Endodermal cell (in vitro differentiated cells): ENCODE measurements at regions not wholly inside any gene's neighbourhood (a gene's known extent, or its start where the extent isn't known, plus 50 kb on each side); places are given as distances from the start of the nearest gene placed in this dataset.

Experiments
- DNase-seq: peaks from one replicate; pipeline ENCODE4 v3.0.0-alpha.2; 2017
- H3K27ac ChIP-seq: 2 replicates; pipeline ENCODE4 v1.5.1; 2013; ENCODE audit warnings: mild to moderate bottlenecking, low read depth, low read length, moderate library complexity
- H3K27me3 ChIP-seq: 2 replicates; pipeline ENCODE4 v1.6.1; 2013; ENCODE audit warnings: mild to moderate bottlenecking, low read length, moderate library complexity; ENCODE audit not compliant: insufficient read depth, control insufficient read depth, poor library complexity, severe bottlenecking
- H3K36me3 ChIP-seq: 2 replicates; pipeline ENCODE4 v1.7.0; 2013; ENCODE audit warnings: mild to moderate bottlenecking, low read length, moderate library complexity; ENCODE audit not compliant: control insufficient read depth, insufficient read depth
- H3K4me1 ChIP-seq: one replicate; pipeline ENCODE4 v1.7.0; 2013; ENCODE audit warnings: low read length; ENCODE audit not compliant: control insufficient read depth, insufficient read depth
- H3K4me3 ChIP-seq: 2 replicates; pipeline ENCODE4 v1.5.1; 2013; ENCODE audit warnings: mild to moderate bottlenecking, low read length, moderate library complexity
- H3K9ac ChIP-seq: 2 replicates; pipeline ENCODE4 v1.6.1; 2013; ENCODE audit warnings: mild to moderate bottlenecking, low read length, moderate library complexity; ENCODE audit not compliant: poor library complexity, severe bottlenecking; ENCODE audit errors: extremely low read depth
- H3K9me3 ChIP-seq: 2 replicates; pipeline ENCODE4 v1.6.1; 2013; ENCODE audit warnings: mild to moderate bottlenecking, low read length, moderate library complexity; ENCODE audit not compliant: control insufficient read depth
- H3K27ac Mint-ChIP-seq: 2 replicates; pipeline ENCODE4 v1.8.0; 2020; ENCODE audit warnings: mixed read lengths
- H3K27me3 Mint-ChIP-seq: 2 replicates; pipeline ENCODE4 v1.8.0; 2021; ENCODE audit warnings: mild to moderate bottlenecking, mixed read lengths; ENCODE audit not compliant: insufficient read depth
- H3K36me3 Mint-ChIP-seq: 2 replicates; pipeline ENCODE4 v1.8.0; 2020; ENCODE audit warnings: low read depth, mixed read lengths
- H3K4me1 Mint-ChIP-seq: 2 replicates; pipeline ENCODE4 v1.8.0; 2020; ENCODE audit warnings: mixed read lengths
- H3K4me3 Mint-ChIP-seq: 2 replicates; pipeline ENCODE4 v1.8.0; 2020; ENCODE audit warnings: mild to moderate bottlenecking, moderate library complexity, mixed read lengths
- H3K9me3 Mint-ChIP-seq: 2 replicates; pipeline ENCODE4 v1.8.0; 2020; ENCODE audit warnings: mild to moderate bottlenecking, mixed read lengths
- CTCF ChIP-seq: fragments of 200-600 bp; sonication (generic); conservative IDR thresholded peaks from 2 replicates; pipeline ENCODE4 v1.5.0; 2021; ENCODE audit warnings: antibody characterized with exemption, mild to moderate bottlenecking
- WGBS, 2 experiments: methylation state at CpG; one replicate each; pipeline versions ENCODE4 v1.1.5 to v1.1.7; 2013; ENCODE audit warnings: missing lambda C conversion rate in 2 of 2, mixed read lengths in 1 of 2; ENCODE audit not compliant: insufficient coverage in 1 of 2, insufficient read length in 1 of 2; 5-methylcytosine and 5-hydroxymethylcytosine counted together

GRCh38 chr6:50899306-50899870, 80.7 kb downstream of the TFAP2B start:
- no peaks in the 10 kb centered on the region for H3K9me3 ChIP-seq
- H3K9ac ChIP-seq = no peak overlapping the region
- H3K27me3 Mint-ChIP-seq = peaks cover 5% of the 10 kb centered on the region
- H3K27me3 ChIP-seq = peaks cover 4% of the 10 kb centered on the region
- H3K4me3 Mint-ChIP-seq = no peak overlapping the region
- no peaks in the 10 kb centered on the region for H3K36me3 Mint-ChIP-seq
- WGBS, 2 experiments = 86 to 98% methylated on average over 1 to 2 of the region's 2 CpGs
- DNase-seq = no peak
- no peak overlapping the region for H3K4me3 ChIP-seq
- no peaks in the 10 kb centered on the region for H3K36me3 ChIP-seq
- H3K4me1 ChIP-seq = no peaks in the 10 kb centered on the region
- H3K4me1 Mint-ChIP-seq = no peaks in the 10 kb centered on the region
- no peak for TF ChIP-seq CTCF
- no peak overlapping the region for H3K27ac Mint-ChIP-seq
- peaks cover 5% of the 10 kb centered on the region for H3K9me3 Mint-ChIP-seq
- no peak overlapping the region for H3K27ac ChIP-seq

- TF ChIP-seq CTCF = no peak
- Histone ChIP-seq H3K27ac (no peak overlapping the region), H3K36me3 (no peaks in the 10 kb centered on the region), H3K27me3 (peaks cover 4% of the 10 kb centered on the region), H3K9ac (no peak overlapping the region), H3K4me3 (no peak overlapping the region), H3K9me3 (no peaks in the 10 kb centered on the region), H3K4me1 (no peaks in the 10 kb centered on the region)
- Mint-ChIP-seq H3K27me3 (peaks cover 3% of the 10 kb centered on the region), H3K9me3 (no peaks in the 10 kb centered on the region), H3K27ac (no peak overlapping the region), H3K36me3 (no peaks in the 10 kb centered on the region), H3K4me3 (no peak overlapping the region), H3K4me1 (no peaks in the 10 kb centered on the region)
- DNase-seq = no peak
Observed at GRCh38 chr6:50902260-50902659, 83.6 kb downstream of the TFAP2B start.

GRCh38 chr6:50905297-50905696, 86.6 kb downstream of the TFAP2B start:
- Histone ChIP-seq H3K27ac (no peak overlapping the region), H3K36me3 (no peaks in the 10 kb centered on the region), H3K4me3 (no peak overlapping the region), H3K9me3 (no peaks in the 10 kb centered on the region), H3K9ac (no peak overlapping the region), H3K4me1 (no peaks in the 10 kb centered on the region), H3K27me3 (no peaks in the 10 kb centered on the region)
- no peak overlapping the region for H3K4me3 Mint-ChIP-seq
- WGBS, 2 experiments = 82% methylated on average over 5 of the region's 5 CpGs; no CpG with 5 or more reads in 1 of the 2 experiments
- H3K36me3 Mint-ChIP-seq = no peaks in the 10 kb centered on the region
- TF ChIP-seq CTCF = no peak
- H3K4me1 Mint-ChIP-seq = no peaks in the 10 kb centered on the region
- DNase-seq = no peak
- H3K27me3 Mint-ChIP-seq = peaks cover 7% of the 10 kb centered on the region
- no peak overlapping the region for H3K27ac Mint-ChIP-seq
- H3K9me3 Mint-ChIP-seq = no peaks in the 10 kb centered on the region
